Stomach (tissue), 4 donors: ENCODE measurements at regions not wholly inside any gene's neighbourhood (a gene's known extent, or its start where the extent isn't known, plus 50 kb on each side); places are given as distances from the start of the nearest gene placed in this dataset.

Source experiments
- POLR2A ChIP-seq, 4 donors: fragments of 450-650 bp; IDR thresholded peaks; one replicate each; pipeline ENCODE4 v1.6.1; 2016; ENCODE audit warnings: antibody characterized with exemption in 4 of 4, control low read depth in 2 of 4, mild to moderate bottlenecking in 1 of 4, moderate library complexity in 1 of 4
- TF ChIP-seq, protein P1 (sequence below), 7 experiments: fragments of 450-650 bp in 4 of 7; fragments of 200-600 bp in 3 of 7; sonication (generic) in 3 of 7; IDR thresholded peaks; one replicate each; pipeline ENCODE4 v1.5.1; 2016 to 2019; ENCODE audit warnings: antibody characterized with exemption in 7 of 7, control low read depth in 2 of 7, mild to moderate bottlenecking in 1 of 7

DNA sequence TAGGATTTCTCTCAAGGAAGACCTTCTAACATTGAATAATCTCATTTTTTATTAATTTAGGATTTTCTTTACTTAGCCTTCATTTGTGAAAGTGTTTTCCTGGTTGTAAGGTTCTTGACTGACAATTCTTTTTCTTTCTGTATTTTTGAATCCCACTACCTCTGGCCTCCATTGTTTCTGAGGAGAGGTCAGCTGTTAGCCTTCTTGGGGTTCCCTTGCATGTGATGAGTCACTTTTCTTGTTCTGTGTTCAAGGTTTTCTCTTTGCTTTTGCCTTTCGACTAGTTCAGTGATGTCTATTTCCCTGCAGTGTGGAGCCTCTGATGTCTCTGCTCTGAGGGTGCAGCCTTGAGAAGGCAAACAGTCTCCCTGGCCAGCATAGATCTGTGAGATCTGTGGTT lies 304.1 kb upstream of the ZNF32 start:
- TF ChIP-seq, protein P1, sequence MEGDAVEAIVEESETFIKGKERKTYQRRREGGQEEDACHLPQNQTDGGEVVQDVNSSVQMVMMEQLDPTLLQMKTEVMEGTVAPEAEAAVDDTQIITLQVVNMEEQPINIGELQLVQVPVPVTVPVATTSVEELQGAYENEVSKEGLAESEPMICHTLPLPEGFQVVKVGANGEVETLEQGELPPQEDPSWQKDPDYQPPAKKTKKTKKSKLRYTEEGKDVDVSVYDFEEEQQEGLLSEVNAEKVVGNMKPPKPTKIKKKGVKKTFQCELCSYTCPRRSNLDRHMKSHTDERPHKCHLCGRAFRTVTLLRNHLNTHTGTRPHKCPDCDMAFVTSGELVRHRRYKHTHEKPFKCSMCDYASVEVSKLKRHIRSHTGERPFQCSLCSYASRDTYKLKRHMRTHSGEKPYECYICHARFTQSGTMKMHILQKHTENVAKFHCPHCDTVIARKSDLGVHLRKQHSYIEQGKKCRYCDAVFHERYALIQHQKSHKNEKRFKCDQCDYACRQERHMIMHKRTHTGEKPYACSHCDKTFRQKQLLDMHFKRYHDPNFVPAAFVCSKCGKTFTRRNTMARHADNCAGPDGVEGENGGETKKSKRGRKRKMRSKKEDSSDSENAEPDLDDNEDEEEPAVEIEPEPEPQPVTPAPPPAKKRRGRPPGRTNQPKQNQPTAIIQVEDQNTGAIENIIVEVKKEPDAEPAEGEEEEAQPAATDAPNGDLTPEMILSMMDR (IDR thresholded peaks at IDR 0.05) = no peak
- no peak for TF ChIP-seq POLR2A (IDR thresholded peaks at IDR 0.05)
